ENCODE measurements at regions not wholly inside any gene's neighbourhood (a gene's known extent, or its start where the extent isn't known, plus 50 kb on each side); places are given as distances from the start of the nearest gene placed in this dataset.

GRCh38 chr12:34188974-34189373, 166.7 kb downstream of the ALG10 start:
- in situ Hi-C loops (cut with HindIII; ENCODE audit: extremely low pct_ligation_motif_present, low pct_unique_long_range_greater_than_20kb) = no loop called here
- FAIRE-seq = no peak

More at GRCh38 chr12:34188974-34189373, 166.7 kb downstream of the ALG10 start:
- ATAC-seq = no peak
- ChIA-PET POLR2A (no interaction called here), CTCF (ENCODE audit: low intra/inter-chr PET ratio, low total read pairs) (no interaction called here)
- Histone ChIP-seq H3K4me1 (ENCODE audit: insufficient read depth, low read length) (no peaks in the 10 kb centered on the region), H3K9me3 (ENCODE audit: low read length) (no peaks in the 10 kb centered on the region), H3K79me2 (ENCODE audit: insufficient read depth, low read length) (no peaks in the 10 kb centered on the region), H3K27me3 (ENCODE audit: control insufficient read depth in 1 of 2, insufficient read depth in 2 of 2, low read length in 2 of 2) (no peaks in the 10 kb centered on the region), H4K20me1 (ENCODE audit: insufficient read depth, low read length) (no peaks in the 10 kb centered on the region), H3K36me3 (replicated peaks in 1 of 2; ENCODE audit: control insufficient read depth in 1 of 2, insufficient read depth in 2 of 2, low read length in 2 of 2) (no peaks in the 10 kb centered on the region), H3K4me2 (ENCODE audit: low read depth, low read length) (no peak overlapping the region), H3K9ac (ENCODE audit: insufficient read depth, low read depth, low read length) (no peak overlapping the region), H2AFZ (ENCODE audit: low read length) (no peak overlapping the region), H3K27ac (ENCODE audit: extremely low read length, insufficient read depth, low read length) (no peak overlapping the region), H3K4me3 (replicated peaks in 1 of 3; ENCODE audit: insufficient read depth in 1 of 3, low read depth in 2 of 3, low read length in 3 of 3) (no peak overlapping the region)
- BruUV-seq (replicated peaks) = no TSS peak
- intact Hi-C loops (cut with micrococcal nuclease; ENCODE audit: unreplicated experiment) = no loop called here
- DNase-seq (ENCODE audit: low spot score) = no peak
- TF ChIP-seq TFAP4 (IDR thresholded peaks at IDR 0.05; ENCODE audit: borderline replicate concordance, low read depth) (no peak), CEBPB (IDR thresholded peaks at IDR 0.05; ENCODE audit: borderline replicate concordance, low read depth, low read length) (peak; percentile 50; the same call in 1 of the 2 replicates), ZNF407 (CRISPR knock-in tag; IDR thresholded peaks at IDR 0.05; ENCODE audit: not compliant biosample characterization) (no peak), ZNF180 (CRISPR knock-in tag; IDR thresholded peaks at IDR 0.05; ENCODE audit: borderline replicate concordance, low read depth) (no peak), GABPB1 (CRISPR knock-in tag; IDR thresholded peaks at IDR 0.05) (no peak), SPEN (CRISPR knock-in tag; IDR thresholded peaks at IDR 0.05; ENCODE audit: low read depth) (no peak), THAP9 (CRISPR knock-in tag; IDR thresholded peaks at IDR 0.05; ENCODE audit: borderline replicate concordance) (no peak), E2F1 (CRISPR knock-in tag; IDR thresholded peaks at IDR 0.05) (no peak)
- 6% methylated on average over 1 of the region's 1 CpG for WGBS (ENCODE audit: low lambda C conversion rate)

Measured in HepG2 (cell line).